ENCODE measurements at regions not wholly inside any gene's neighbourhood (a gene's known extent, or its start where the extent isn't known, plus 50 kb on each side); places are given as distances from the start of the nearest gene placed in this dataset.

DNA sequence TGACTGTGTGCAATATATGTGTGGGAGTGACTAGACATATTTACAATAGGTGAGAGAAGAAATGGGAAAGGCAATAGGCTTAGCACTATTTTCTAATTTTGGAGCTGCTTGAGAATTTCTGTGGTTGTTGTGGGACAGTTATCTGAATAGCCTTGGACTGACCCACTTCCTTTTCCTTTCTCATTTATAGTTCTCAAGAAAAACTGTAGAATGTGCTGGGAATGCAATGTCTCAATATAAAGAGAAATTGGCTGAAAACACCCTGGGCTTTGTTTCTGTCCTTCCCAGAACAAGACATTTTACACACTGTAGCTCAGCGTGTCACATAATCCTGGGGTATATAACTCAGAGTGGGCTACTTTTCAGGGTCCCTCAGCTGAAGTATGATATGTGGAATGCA is 153.0 kb upstream of the RHOBTB1 start:
- CTCF ChIA-PET = no interaction called here
- no peak overlapping the region for H3K4me3 ChIP-seq (ENCODE audit: low read depth, low read length)
- no peak for DNase-seq (ENCODE audit: low read depth, low spot score)
- POLR2A ChIA-PET = no interaction called here
- TF ChIP-seq, protein P1, sequence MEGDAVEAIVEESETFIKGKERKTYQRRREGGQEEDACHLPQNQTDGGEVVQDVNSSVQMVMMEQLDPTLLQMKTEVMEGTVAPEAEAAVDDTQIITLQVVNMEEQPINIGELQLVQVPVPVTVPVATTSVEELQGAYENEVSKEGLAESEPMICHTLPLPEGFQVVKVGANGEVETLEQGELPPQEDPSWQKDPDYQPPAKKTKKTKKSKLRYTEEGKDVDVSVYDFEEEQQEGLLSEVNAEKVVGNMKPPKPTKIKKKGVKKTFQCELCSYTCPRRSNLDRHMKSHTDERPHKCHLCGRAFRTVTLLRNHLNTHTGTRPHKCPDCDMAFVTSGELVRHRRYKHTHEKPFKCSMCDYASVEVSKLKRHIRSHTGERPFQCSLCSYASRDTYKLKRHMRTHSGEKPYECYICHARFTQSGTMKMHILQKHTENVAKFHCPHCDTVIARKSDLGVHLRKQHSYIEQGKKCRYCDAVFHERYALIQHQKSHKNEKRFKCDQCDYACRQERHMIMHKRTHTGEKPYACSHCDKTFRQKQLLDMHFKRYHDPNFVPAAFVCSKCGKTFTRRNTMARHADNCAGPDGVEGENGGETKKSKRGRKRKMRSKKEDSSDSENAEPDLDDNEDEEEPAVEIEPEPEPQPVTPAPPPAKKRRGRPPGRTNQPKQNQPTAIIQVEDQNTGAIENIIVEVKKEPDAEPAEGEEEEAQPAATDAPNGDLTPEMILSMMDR (IDR thresholded peaks at IDR 0.05; ENCODE audit: insufficient read depth, low read length, missing control alignments) = no peak

DNA sequence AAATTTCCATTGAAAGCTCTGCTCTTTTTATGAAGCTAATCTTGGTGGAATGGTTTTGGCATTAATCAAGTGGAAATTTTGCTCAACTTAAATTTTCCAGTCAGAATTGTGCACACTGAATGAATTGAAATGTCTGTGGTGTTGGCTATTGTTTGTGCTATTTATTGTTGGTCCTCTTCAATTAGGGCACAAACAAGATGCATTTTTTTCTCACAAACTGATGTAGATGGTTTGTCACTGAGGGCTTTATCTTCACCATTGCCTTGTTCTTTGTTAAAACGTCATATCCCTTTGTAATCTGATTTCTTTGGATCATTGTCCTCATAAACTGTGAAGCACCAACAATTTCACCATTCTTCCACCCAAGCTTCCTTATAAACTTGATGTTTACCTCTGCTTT is 152.1 kb upstream of the RHOBTB1 start:
- DNase-seq (ENCODE audit: low read depth, low spot score) = no peak
- no peak overlapping the region for H3K4me3 ChIP-seq (ENCODE audit: low read depth, low read length)
- POLR2A ChIA-PET = no interaction called here
- CTCF ChIA-PET = no interaction called here
- TF ChIP-seq, protein P1 (IDR thresholded peaks at IDR 0.05; ENCODE audit: insufficient read depth, low read length, missing control alignments) = no peak

DNA sequence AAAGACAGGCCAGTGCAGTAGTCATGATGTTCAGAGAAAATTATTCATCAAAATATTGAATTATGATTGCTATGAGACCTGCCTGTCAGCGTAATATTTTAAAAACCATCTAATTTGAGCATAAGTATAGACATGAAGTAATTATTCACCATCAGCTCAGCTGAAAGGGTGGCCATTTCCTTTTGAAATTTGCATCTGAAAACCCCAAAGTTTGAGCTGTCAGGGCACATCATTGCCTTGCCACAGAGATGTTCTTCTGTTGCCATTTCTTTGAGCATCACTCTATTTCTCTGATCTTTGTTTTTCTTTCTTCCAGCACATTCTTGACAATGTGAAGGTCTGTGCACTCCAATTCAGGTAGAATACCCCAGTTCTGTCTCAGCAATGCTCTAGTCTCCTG is 147.5 kb upstream of the RHOBTB1 start:
- TF ChIP-seq, protein P1 (IDR thresholded peaks at IDR 0.05; ENCODE audit: insufficient read depth, low read length, missing control alignments) = no peak
- H3K4me3 ChIP-seq (ENCODE audit: low read depth, low read length) = no peak overlapping the region
- DNase-seq (ENCODE audit: low read depth, low spot score) = no peak
- POLR2A ChIA-PET = no interaction called here
- CTCF ChIA-PET = no interaction called here

DNA sequence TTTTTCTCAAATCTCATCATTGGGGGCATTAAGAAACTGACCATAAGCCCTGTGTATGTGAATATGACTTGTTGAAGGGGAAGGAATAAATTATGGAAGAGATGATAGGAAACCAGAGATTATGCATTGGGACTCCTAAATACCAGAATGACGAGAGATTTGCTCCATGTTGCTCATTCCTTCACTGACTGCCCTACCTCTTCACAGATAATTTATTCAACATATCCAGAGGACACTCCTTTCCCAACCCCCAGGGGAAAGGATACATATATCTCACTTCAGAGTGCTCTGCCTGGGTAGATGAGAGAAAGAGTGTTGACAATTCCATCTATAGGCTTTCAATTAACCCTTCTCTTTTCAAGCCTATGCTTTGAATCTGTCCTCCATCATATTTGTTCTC is 145.3 kb upstream of the RHOBTB1 start:
- no peak for DNase-seq (ENCODE audit: low read depth, low spot score)
- ChIA-PET POLR2A (no interaction called here), CTCF (no interaction called here)
- TF ChIP-seq, protein P1 (IDR thresholded peaks at IDR 0.05; ENCODE audit: insufficient read depth, low read length, missing control alignments) = no peak
- H3K4me3 ChIP-seq (ENCODE audit: low read depth, low read length) = no peak overlapping the region

DNA sequence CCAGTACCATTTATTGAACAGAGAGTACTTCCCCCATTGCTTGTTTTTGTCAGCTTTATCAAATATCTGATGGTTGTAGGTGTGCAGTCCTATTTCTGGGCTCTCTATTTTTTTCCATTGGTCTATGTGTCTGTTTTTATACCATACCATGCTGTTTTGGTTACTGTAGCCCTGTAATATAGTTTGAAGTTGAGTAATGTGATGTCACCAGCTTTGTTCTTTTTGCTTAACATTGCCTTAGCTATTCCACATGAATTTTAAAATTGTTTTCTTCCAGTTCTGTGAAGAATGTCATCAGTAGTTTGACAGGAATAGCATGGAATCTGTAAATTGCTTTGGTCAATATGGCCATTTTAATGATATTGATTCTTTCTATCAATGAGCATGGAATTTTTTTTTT is 140.5 kb upstream of the RHOBTB1 start:
- ChIA-PET CTCF (no interaction called here), POLR2A (no interaction called here)
- H3K4me3 ChIP-seq (ENCODE audit: low read depth, low read length) = no peak overlapping the region
- no peak for DNase-seq (ENCODE audit: low read depth, low spot score)
- TF ChIP-seq, protein P1 (IDR thresholded peaks at IDR 0.05; ENCODE audit: insufficient read depth, low read length, missing control alignments) = no peak

DNA sequence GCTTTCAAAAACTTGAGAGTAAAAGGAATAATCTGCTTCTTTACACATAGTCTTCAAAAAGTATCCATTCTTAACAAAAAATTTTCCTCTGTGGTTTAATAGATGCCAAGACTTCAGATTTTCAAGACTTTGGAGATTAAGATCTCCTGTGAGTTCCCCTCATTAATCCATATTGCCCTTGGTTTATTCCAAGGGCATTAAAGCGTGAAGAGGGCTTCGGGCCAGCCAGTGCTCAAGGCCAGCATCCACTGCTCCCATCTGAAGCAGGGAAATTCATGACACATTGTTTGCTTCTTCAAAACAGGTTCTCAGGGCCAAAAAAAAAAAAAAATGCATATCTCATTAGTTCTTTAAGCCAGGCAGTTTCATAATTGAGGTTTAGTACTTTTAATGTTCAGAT is 137.3 kb upstream of the RHOBTB1 start:
- ChIA-PET POLR2A (no interaction called here), CTCF (no interaction called here)
- TF ChIP-seq, protein P1 (IDR thresholded peaks at IDR 0.05; ENCODE audit: insufficient read depth, low read length, missing control alignments) = no peak
- DNase-seq (ENCODE audit: low read depth, low spot score) = no peak
- H3K4me3 ChIP-seq (ENCODE audit: low read depth, low read length) = no peak overlapping the region

Data from AG04449 (cell line).